K562 (cell line): ENCODE measurements at regions not wholly inside any gene's neighbourhood (a gene's known extent, or its start where the extent isn't known, plus 50 kb on each side); places are given as distances from the start of the nearest gene placed in this dataset.

Experiments
- ATAC-seq: fragments of 200-7000 bp; cut with Tn5 transposase; 3 replicates; pipeline ENCODE4 v1.9.1; 2020; ENCODE audit warnings: moderate library complexity
- BruUV-seq: library from RNA; stranded (reverse); fragments of 400-500 nt; replicated peaks from 2 replicates; lab custom pipeline; 2021; lab: Mats Ljungman, UMichigan
- CTCF ChIA-PET: fragments of 300-600 bp; formaldehyde crosslinking; extraction: SDS; loops from one replicate; lab custom pipeline; 2021; ENCODE audit warnings: low intra/inter-chr PET ratio; lab: Yijun Ruan, JAX
- POLR2A ChIA-PET: fragments of 300-600, 350-650 bp; sonication (Branson Sonifier 250); formaldehyde crosslinking; extraction: SDS; loops from one replicate; lab custom pipeline; 2021; ENCODE audit warnings: antibody characterized with exemption, inconsistent platforms; lab: Yijun Ruan, JAX
- DNase-seq, 4 experiments: peaks; one replicate each; pipeline versions ENCODE4 v3.0.0 to v3.0.0-alpha.2; 2011 to 2018; ENCODE audit warnings: low spot score in 3 of 4, mixed read lengths in 3 of 4; ENCODE audit errors: extremely low read depth in 1 of 4
- FAIRE-seq: peaks from 2 replicates; lab custom pipeline; 2011; peaks lifted over from hg19 to GRCh38; lab: Jason Lieb, UNC
- H2AFZ ChIP-seq: 2 replicates; pipeline ENCODE4 v1.6.0; 2011; ENCODE audit warnings: low read depth, low read length, control low read depth, inconsistent platforms
- H3K27ac ChIP-seq: fragments of 200-600 bp; 3 replicates; pipeline ENCODE4 v1.8.0; 2011; ENCODE audit warnings: low read depth, mild to moderate bottlenecking, control low read depth, inconsistent platforms, low read length, moderate library complexity, mixed read lengths; ENCODE audit errors: extremely low read depth
- H3K27me3 ChIP-seq, 2 experiments: fragments of 300-600 bp in 1 of 2; 2 replicates in 1 of 2; 3 replicates in 1 of 2; pipeline versions ENCODE4 v1.6.0 to v1.8.0; 2011; ENCODE audit warnings: inconsistent platforms in 2 of 2, low read length in 2 of 2, mild to moderate bottlenecking in 1 of 2, mixed read lengths in 1 of 2, moderate library complexity in 1 of 2; ENCODE audit not compliant: control insufficient read depth in 2 of 2, insufficient read depth in 2 of 2
- H3K36me3 ChIP-seq: fragments of 300-600 bp; 3 replicates; pipeline ENCODE4 v1.8.0; 2011; ENCODE audit warnings: mild to moderate bottlenecking, low read length, inconsistent platforms; ENCODE audit not compliant: control insufficient read depth, insufficient read depth
- H3K4me1 ChIP-seq, 2 experiments: fragments of 200-600 bp in 1 of 2; replicated peaks in 1 of 2; 2 replicates in 1 of 2; 3 replicates in 1 of 2; pipeline versions ENCODE4 v1.5.1 to v1.8.0; 2011; ENCODE audit warnings: inconsistent platforms in 2 of 2, low read length in 2 of 2, mild to moderate bottlenecking in 1 of 2, mixed read lengths in 1 of 2, moderate library complexity in 1 of 2; ENCODE audit not compliant: control insufficient read depth in 2 of 2, insufficient read depth in 2 of 2
- H3K4me2 ChIP-seq: 2 replicates; pipeline ENCODE4 v1.6.1; 2011; ENCODE audit warnings: low read length, control low read depth, inconsistent platforms, mixed read lengths; ENCODE audit not compliant: insufficient read depth
- H3K4me3 ChIP-seq: fragments of 200-600 bp; sonication (generic), shearing (Covaris generic); 2 replicates; pipeline ENCODE4 v1.5.1; 2016; ENCODE audit warnings: control low read depth, inconsistent platforms
- H3K79me2 ChIP-seq: fragments of 200-600 bp; 3 replicates; pipeline ENCODE4 v1.8.0; 2011; ENCODE audit warnings: low read length, inconsistent platforms; ENCODE audit not compliant: control insufficient read depth, insufficient read depth
- H3K9ac ChIP-seq, 2 experiments: 2 replicates each; pipeline versions ENCODE4 v1.6.0 to v1.6.1; 2011; ENCODE audit warnings: low read depth in 2 of 2, low read length in 2 of 2, control low read depth in 1 of 2, inconsistent platforms in 1 of 2, mild to moderate bottlenecking in 1 of 2, mixed read lengths in 1 of 2; ENCODE audit not compliant: insufficient read depth in 1 of 2
- H3K9me1 ChIP-seq: one replicate; pipeline ENCODE4 v1.6.0; 2011; ENCODE audit warnings: inconsistent platforms, mild to moderate bottlenecking, low read length, moderate library complexity; ENCODE audit not compliant: control insufficient read depth, insufficient read depth
- H3K9me3 ChIP-seq: replicated peaks from 2 replicates; pipeline ENCODE4 v1.5.1; 2011; ENCODE audit warnings: low read depth, low read length, inconsistent platforms; ENCODE audit not compliant: control insufficient read depth, insufficient read depth
- H4K20me1 ChIP-seq: replicated peaks from 2 replicates; pipeline ENCODE4 v1.6.1; 2011; ENCODE audit warnings: low read length, inconsistent platforms, mixed read lengths; ENCODE audit not compliant: control insufficient read depth, insufficient read depth
- DPF2 ChIP-seq: fragments of 450-650 bp; IDR thresholded peaks from 2 replicates; pipeline ENCODE4 v1.6.1; 2016
- ELF1 ChIP-seq: fragments of 200-800 bp; sonication (Bioruptor generic); IDR thresholded peaks from 2 replicates; pipeline ENCODE4 v1.6.1; 2016; ENCODE audit warnings: missing genetic modification characterization, missing compliant biosample characterization
- FOXA1 ChIP-seq: fragments of 450-650 bp; IDR thresholded peaks from 2 replicates; pipeline ENCODE4 v1.6.1; 2016; ENCODE audit warnings: mild to moderate bottlenecking, borderline replicate concordance
- GABPB2 ChIP-seq: fragments of 250-450 bp; sonication (Bioruptor Pico); conservative IDR thresholded peaks from 2 replicates; pipeline ENCODE4 v1.5.1; 2021; ENCODE audit warnings: mild to moderate bottlenecking
- MAFK ChIP-seq: IDR thresholded peaks from 2 replicates; pipeline ENCODE4 v1.6.1; 2011; ENCODE audit warnings: low read length, improper control_type of control experiment
- MTF1 ChIP-seq: fragments of 250-450 bp; sonication (Bioruptor Pico); IDR thresholded peaks from 2 replicates; pipeline ENCODE4 v1.9.0; 2021; ENCODE audit warnings: moderate library complexity, mild to moderate bottlenecking, inconsistent platforms, borderline replicate concordance
- MXI1 ChIP-seq: IDR thresholded peaks from 2 replicates; pipeline ENCODE4 v1.6.1; 2011; ENCODE audit warnings: low read depth, mild to moderate bottlenecking, improper control_type of control experiment, low read length
- SOX6 ChIP-seq: fragments of 450-650 bp; IDR thresholded peaks from 2 replicates; pipeline ENCODE4 v1.6.1; 2014; ENCODE audit warnings: mild to moderate bottlenecking
- SP1 ChIP-seq: sonication (generic); formaldehyde crosslinking; IDR thresholded peaks from 2 replicates; pipeline ENCODE4 v1.8.1; 2022; ENCODE audit warnings: mild to moderate bottlenecking, missing genetic modification reagents
- ZNF395 ChIP-seq: fragments of 200-800 bp; sonication (Bioruptor generic); IDR thresholded peaks from 2 replicates; pipeline ENCODE4 v1.6.1; 2017; ENCODE audit warnings: missing genetic modification characterization, missing compliant biosample characterization
- ZSCAN32 ChIP-seq: fragments of 450-650 bp; formaldehyde crosslinking; IDR thresholded peaks from 2 replicates; pipeline ENCODE4 v1.4.0; 2020; ENCODE audit warnings: mild to moderate bottlenecking, moderate library complexity
- WGBS: fragments of 100-300 bp; shearing (Covaris generic); methylation state at CpG from one replicate; pipeline ENCODE4 v1.1.6; 2016; ENCODE audit warnings: low coverage, mixed read lengths; ENCODE audit not compliant: insufficient coverage; ENCODE audit errors: missing lambda C conversion rate; 5-methylcytosine and 5-hydroxymethylcytosine counted together
- in situ Hi-C: fragments of 300-500 bp; cut with MboI; formaldehyde crosslinking; loops from 4 replicates; pipeline ENCODE4 v1.15.0; 2018; ENCODE audit warnings: inconsistent platforms, mixed read lengths
- intact Hi-C: fragments of 100-400 bp; cut with micrococcal nuclease; formaldehyde crosslinking; loops from 2 replicates; pipeline ENCODE4 v1.14.2; 2022
- TF ChIP-seq, protein P1 (sequence below), 2 experiments: fragments of 450-650 bp in 1 of 2; sonication (generic) in 1 of 2; formaldehyde crosslinking in 1 of 2; IDR thresholded peaks in 1 of 2; conservative IDR thresholded peaks in 1 of 2; 2 replicates each; pipeline versions ENCODE4 v1.6.1 to v1.8.1; 2016 to 2023; ENCODE audit warnings: mild to moderate bottlenecking in 2 of 2, moderate library complexity in 2 of 2, inconsistent platforms in 1 of 2, missing genetic modification reagents in 1 of 2
- TF ChIP-seq, protein P2 (sequence below): sonication (generic); formaldehyde crosslinking; IDR thresholded peaks from 2 replicates; pipeline ENCODE4 v1.8.0; 2022; ENCODE audit warnings: mild to moderate bottlenecking, missing genetic modification reagents, borderline replicate concordance
- TF ChIP-seq, protein P3 (sequence below): sonication (generic); IDR thresholded peaks from 2 replicates; pipeline ENCODE4 v1.6.1; 2016
- TF ChIP-seq, protein P4 (sequence below): IDR thresholded peaks from 2 replicates; pipeline ENCODE4 v1.6.1; 2011; ENCODE audit warnings: borderline replicate concordance, low read depth, mild to moderate bottlenecking, moderate library complexity, low read length; ENCODE audit not compliant: insufficient read depth, poor library complexity, severe bottlenecking

DNA sequence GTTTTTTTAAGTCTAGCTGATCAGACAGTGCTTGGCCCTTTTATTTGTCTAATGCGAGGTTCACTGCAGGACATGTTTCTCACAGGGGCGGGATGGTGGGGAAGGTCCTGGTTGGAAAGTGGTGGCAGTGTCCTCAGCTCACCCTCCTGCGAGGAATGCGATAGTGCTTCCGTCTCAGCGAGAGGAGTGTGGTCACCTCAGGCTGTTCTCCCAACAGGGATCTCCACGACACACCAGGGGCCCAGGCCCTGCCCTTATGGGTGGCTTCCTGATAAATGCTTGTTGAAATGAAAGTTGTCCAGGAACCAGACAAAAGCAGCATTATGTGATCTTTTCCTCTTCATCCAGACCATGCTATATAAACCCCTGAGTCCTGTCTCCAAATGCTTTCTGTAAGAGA, 70.1 kb downstream of the BOLA3 start:
- peak overlapping the region; percentile 67 for H3K27ac ChIP-seq
- FAIRE-seq, result peak; percentile 95
- ChIA-PET POLR2A (interaction anchor here (0.5 to 2.3 kb wide), 6 partner anchors 9 to 249 kb away, joined by 3 to 7 read pairs (median 3); no protein-coding TSS in a partner anchor), CTCF (no interaction called here)
- H3K4me2 ChIP-seq, result peak overlapping the region; percentile 76
- no peaks in the 10 kb centered on the region for H3K9me1 ChIP-seq
- H3K9ac ChIP-seq, result peak overlapping the region; percentile 66 to 87
- BruUV-seq, result no TSS peak
- H3K36me3 ChIP-seq, result peaks cover 35% of the 10 kb centered on the region; the same call in 2 of the 3 replicates
- intact Hi-C loops (loop anchor here (1.0 to 5.0 kb wide), 2 partner anchors 28 to 45 kb away; no protein-coding TSS in a partner anchor), in situ Hi-C loops (no loop called here)
- peaks cover 28 to 33% of the 10 kb centered on the region in 2 experiments for H3K4me1 ChIP-seq
- H3K4me3 ChIP-seq, result no peak overlapping the region
- no peaks in the 10 kb centered on the region for H3K27me3 ChIP-seq
- H4K20me1 ChIP-seq, result no peaks in the 10 kb centered on the region
- ATAC-seq, result peak; percentile 94
- no peaks in the 10 kb centered on the region for H3K9me3 ChIP-seq
- DNase-seq, result peak; percentile 52 to 85 (median 70)
- WGBS, result 2% methylated on average over 7 of the region's 7 CpGs
- peaks cover 13% of the 10 kb centered on the region for H3K79me2 ChIP-seq
- H2AFZ ChIP-seq, result peak overlapping the region; percentile 61
- TF ChIP-seq, protein P1, sequence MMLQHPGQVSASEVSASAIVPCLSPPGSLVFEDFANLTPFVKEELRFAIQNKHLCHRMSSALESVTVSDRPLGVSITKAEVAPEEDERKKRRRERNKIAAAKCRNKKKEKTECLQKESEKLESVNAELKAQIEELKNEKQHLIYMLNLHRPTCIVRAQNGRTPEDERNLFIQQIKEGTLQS (IDR thresholded peaks at IDR 0.05), result no peak
- TF ChIP-seq, protein P1 (CRISPR knock-in tag; conservative IDR thresholded peaks at IDR 0.05), result no peak
- no peak for TF ChIP-seq ZSCAN32 (CRISPR knock-in tag)
- peak; percentile 57; the same call in 1 of the 2 replicates for TF ChIP-seq ELF1 (tag)
- TF ChIP-seq, protein P2, sequence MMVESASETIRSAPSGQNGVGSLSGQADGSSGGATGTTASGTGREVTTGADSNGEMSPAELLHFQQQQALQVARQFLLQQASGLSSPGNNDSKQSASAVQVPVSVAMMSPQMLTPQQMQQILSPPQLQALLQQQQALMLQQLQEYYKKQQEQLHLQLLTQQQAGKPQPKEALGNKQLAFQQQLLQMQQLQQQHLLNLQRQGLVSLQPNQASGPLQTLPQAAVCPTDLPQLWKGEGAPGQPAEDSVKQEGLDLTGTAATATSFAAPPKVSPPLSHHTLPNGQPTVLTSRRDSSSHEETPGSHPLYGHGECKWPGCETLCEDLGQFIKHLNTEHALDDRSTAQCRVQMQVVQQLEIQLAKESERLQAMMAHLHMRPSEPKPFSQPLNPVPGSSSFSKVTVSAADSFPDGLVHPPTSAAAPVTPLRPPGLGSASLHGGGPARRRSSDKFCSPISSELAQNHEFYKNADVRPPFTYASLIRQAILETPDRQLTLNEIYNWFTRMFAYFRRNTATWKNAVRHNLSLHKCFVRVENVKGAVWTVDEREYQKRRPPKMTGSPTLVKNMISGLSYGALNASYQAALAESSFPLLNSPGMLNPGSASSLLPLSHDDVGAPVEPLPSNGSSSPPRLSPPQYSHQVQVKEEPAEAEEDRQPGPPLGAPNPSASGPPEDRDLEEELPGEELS (CRISPR knock-in tag), result no peak
- peak; percentile 69; the same call in 1 of the 2 replicates for TF ChIP-seq SOX6
- TF ChIP-seq MAFK, result 0 out of 2 replicates have a peak, but pooled peaks have one; percentile 3
- TF ChIP-seq GABPB2 (CRISPR knock-in tag), result no peak
- TF ChIP-seq, protein P3, sequence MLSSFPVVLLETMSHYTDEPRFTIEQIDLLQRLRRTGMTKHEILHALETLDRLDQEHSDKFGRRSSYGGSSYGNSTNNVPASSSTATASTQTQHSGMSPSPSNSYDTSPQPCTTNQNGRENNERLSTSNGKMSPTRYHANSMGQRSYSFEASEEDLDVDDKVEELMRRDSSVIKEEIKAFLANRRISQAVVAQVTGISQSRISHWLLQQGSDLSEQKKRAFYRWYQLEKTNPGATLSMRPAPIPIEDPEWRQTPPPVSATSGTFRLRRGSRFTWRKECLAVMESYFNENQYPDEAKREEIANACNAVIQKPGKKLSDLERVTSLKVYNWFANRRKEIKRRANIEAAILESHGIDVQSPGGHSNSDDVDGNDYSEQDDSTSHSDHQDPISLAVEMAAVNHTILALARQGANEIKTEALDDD, result no peak
- no peak for TF ChIP-seq MTF1
- no peak for TF ChIP-seq SP1 (CRISPR knock-in tag)
- no peak for TF ChIP-seq FOXA1
- no peak for TF ChIP-seq MXI1
- no peak for TF ChIP-seq ZNF395 (CRISPR knock-in tag)
- TF ChIP-seq DPF2, result peak; percentile 81
- TF ChIP-seq, protein P4, sequence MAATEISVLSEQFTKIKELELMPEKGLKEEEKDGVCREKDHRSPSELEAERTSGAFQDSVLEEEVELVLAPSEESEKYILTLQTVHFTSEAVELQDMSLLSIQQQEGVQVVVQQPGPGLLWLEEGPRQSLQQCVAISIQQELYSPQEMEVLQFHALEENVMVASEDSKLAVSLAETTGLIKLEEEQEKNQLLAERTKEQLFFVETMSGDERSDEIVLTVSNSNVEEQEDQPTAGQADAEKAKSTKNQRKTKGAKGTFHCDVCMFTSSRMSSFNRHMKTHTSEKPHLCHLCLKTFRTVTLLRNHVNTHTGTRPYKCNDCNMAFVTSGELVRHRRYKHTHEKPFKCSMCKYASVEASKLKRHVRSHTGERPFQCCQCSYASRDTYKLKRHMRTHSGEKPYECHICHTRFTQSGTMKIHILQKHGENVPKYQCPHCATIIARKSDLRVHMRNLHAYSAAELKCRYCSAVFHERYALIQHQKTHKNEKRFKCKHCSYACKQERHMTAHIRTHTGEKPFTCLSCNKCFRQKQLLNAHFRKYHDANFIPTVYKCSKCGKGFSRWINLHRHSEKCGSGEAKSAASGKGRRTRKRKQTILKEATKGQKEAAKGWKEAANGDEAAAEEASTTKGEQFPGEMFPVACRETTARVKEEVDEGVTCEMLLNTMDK, result no peak
